Astrocyte of the cerebellum (primary cell): ENCODE measurements at regions not wholly inside any gene's neighbourhood (a gene's known extent, or its start where the extent isn't known, plus 50 kb on each side); places are given as distances from the start of the nearest gene placed in this dataset.
"Not testable (repeated sequence)": the region's sequence is repeated elsewhere in the genome, so short reads cannot be mapped to it uniquely, and the experiment has no call there.

Experiments used
- DNase-seq: peaks from one replicate; pipeline ENCODE4 v3.0.0-alpha.2; 2011; ENCODE audit warnings: low read depth
- H3K4me3 ChIP-seq: 2 replicates; pipeline ENCODE4 v1.5.1; 2011; ENCODE audit warnings: mild to moderate bottlenecking, low read depth, low read length, moderate library complexity
- in situ Hi-C: cut with HindIII; loops from 2 replicates; pipeline ENCODE4 v1.10.0; 2017; ENCODE audit warnings: low sequenced_read_pairs
- TF ChIP-seq, protein P1 (sequence below): IDR thresholded peaks from 2 replicates; pipeline ENCODE4 v1.5.1; 2012; ENCODE audit warnings: low read length, low read depth, moderate library complexity, mild to moderate bottlenecking; ENCODE audit errors: missing control alignments

DNA sequence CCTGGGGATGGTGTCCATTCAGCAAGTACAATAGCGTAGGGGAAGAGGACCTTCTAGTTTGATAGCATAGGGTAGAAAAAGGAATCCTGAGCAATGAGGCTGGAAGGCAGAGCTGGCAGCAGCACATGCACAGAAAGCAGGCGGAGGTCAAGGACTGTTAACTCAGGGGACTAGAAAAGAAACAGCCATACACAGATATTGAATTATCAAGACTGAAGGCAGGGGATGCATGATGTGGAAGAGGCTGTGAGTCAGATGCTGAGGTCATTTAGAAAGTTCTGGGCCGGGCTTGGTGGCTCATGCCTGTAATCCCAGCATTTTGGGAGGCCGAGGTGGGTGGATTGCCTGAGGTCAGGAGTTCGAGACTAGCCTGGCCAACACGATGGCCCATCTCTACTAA, 65.6 kb downstream of the OPTC start:
- H3K4me3 ChIP-seq: no peak overlapping the region
- no peak for DNase-seq
- in situ Hi-C loops: no loop called here
- TF ChIP-seq, protein P1, sequence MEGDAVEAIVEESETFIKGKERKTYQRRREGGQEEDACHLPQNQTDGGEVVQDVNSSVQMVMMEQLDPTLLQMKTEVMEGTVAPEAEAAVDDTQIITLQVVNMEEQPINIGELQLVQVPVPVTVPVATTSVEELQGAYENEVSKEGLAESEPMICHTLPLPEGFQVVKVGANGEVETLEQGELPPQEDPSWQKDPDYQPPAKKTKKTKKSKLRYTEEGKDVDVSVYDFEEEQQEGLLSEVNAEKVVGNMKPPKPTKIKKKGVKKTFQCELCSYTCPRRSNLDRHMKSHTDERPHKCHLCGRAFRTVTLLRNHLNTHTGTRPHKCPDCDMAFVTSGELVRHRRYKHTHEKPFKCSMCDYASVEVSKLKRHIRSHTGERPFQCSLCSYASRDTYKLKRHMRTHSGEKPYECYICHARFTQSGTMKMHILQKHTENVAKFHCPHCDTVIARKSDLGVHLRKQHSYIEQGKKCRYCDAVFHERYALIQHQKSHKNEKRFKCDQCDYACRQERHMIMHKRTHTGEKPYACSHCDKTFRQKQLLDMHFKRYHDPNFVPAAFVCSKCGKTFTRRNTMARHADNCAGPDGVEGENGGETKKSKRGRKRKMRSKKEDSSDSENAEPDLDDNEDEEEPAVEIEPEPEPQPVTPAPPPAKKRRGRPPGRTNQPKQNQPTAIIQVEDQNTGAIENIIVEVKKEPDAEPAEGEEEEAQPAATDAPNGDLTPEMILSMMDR: no peak

DNA sequence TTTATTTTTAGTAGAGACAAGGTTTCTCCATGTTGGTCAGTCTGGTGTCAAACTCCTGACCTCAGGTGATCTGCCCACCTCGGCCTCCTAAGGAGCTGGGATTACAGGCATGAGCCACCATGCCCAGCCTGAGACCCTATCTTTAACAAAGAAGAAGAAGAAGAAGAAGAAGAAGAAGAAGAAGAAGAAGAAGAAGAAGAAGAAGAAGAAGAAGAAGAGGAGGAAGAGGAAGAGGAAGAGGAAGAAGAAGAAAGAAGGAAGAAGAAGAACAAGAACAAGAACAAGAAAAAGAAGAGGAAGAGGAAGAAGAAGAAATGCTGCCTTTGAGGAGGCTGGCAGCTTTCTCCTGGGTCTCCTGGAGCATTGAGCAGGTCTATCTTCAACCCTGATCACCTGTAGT, 64.9 kb upstream of the ATP2B4 start:
- in situ Hi-C loops, DNase-seq, H3K4me3 ChIP-seq: not testable (repeated sequence)

DNA sequence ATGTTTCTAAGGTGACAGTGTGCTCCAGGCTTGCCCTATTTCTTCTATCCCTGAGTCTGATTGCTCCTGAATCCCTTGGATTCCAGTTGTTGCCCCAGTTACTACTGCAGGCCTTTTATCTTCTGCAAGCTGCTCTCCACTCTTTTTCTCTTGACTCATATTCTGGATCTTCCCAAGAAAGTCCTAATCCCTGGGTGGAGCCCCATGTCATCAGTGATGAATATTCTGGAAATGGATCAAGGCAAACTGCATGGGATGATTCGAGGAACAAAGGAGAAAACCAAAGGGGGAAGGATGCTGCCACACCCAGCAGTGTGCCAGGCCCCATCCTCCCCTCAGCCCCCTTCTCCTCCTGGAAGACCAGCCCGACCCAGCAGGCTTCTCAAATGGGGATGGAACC, 63.3 kb upstream of the ATP2B4 start:
- in situ Hi-C loops: no loop called here
- no peak overlapping the region for H3K4me3 ChIP-seq
- TF ChIP-seq, protein P1: no peak
- no peak for DNase-seq

DNA sequence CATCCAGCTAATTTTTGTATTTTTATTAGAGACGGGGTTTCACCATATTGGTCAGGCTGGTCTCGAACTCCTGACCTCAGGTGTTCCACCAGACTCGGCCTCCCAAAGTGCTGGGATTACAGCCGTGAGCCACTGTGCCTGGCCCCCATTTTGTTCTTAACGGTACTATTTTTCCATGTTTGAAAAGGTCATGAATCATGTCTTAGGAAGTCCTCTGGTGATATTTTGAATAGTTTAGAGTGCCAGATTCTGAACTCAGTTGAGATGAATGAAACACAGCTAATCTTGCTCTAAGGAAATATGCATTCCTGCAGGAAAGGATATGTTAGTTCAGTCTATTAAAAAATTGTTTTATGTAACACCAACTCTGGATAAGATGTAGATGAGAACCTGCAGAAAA, 62.6 kb upstream of the ATP2B4 start:
- no peak for DNase-seq
- in situ Hi-C loops: no loop called here
- TF ChIP-seq, protein P1: no peak
- no peak overlapping the region for H3K4me3 ChIP-seq

DNA sequence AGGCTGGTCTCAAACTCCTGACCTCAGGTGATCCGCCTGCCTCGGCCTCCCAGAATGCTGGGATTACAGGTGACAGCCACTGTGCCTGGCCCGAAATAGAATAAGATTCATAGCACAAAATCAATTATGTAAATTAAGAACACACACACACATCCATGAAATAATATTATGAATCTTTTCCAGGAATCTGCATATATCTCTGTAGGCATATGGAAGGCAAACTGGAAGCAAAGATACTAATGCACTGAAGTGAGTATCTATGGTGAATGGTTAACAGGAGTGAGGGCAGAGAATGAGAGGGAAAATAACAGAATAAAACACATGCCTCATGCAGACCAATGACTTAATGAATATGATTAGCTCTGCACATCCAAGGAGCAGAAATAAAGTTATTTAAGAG, 61.6 kb upstream of the ATP2B4 start:
- no peak for DNase-seq
- in situ Hi-C loops: no loop called here
- no peak overlapping the region for H3K4me3 ChIP-seq
- TF ChIP-seq, protein P1: no peak

DNA sequence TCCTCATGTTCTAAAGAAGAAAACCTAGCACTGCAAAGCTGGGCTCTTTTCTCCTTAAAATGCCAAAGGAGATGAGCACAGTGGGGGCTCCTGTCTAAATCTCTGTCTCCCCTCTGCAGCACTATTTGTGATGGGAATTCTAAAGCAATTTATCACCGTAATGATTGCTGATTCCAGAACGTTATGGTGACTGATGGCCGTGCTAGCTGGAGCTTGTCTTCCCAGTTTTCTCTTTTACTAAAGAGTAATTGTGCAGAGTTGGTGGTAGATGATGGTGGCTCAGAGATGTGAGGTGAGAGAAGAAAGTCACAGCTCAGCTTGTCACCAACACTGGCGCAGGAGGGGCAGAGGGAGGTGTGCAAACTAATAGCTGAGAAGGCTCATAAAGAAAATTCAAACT, 60.7 kb upstream of the ATP2B4 start:
- TF ChIP-seq, protein P1: no peak
- no peak for DNase-seq
- no peak overlapping the region for H3K4me3 ChIP-seq
- in situ Hi-C loops: no loop called here

DNA sequence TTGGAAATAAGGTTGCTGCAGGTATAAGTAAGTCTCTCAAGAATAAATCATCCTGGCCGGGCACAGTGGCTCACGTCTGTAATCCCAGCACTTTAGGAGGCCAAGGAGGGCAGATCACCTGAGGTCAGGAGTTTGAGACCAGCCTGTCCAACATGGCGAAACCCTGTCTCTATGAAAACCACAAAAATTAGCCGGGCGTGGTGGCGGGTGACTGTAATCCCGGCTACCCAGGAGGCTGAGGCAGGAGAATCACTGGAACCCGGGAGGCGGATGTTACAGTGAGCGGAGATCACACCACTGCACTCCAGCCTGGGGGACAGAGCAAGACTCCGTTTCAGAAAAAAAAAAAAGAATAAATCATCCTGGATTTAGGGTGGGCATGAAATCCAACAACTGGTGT, 59.7 kb upstream of the ATP2B4 start:
- DNase-seq, in situ Hi-C loops, H3K4me3 ChIP-seq: not testable (repeated sequence)

DNA sequence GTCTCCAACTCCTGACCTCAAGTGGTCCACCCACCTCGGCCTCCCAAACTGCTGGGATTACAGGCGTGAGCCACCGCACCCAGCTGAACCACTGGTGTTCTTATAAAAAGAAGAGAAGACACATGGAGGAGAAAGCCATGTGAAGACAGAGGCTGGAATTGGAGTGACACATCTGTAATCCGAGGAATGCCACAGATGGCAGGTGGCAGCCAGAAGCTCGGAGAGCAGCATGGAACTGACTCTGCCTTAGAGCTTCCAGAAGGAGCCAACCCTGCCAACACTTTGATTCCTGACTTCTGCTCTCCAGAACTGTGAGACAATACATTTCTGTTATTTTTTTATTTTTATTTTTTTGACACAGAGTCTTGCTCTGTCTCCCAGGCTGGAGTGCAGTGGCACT, 59.0 kb upstream of the ATP2B4 start:
- in situ Hi-C loops: no loop called here
- DNase-seq: no peak
- TF ChIP-seq, protein P1: no peak
- H3K4me3 ChIP-seq: no peak overlapping the region
